ENCODE measurements at regions not wholly inside any gene's neighbourhood (a gene's known extent, or its start where the extent isn't known, plus 50 kb on each side); places are given as distances from the start of the nearest gene placed in this dataset.

- no peak overlapping the region for H2BK12ac ChIP-seq (ENCODE audit: insufficient read length, low read depth, low read length)
Observed at GRCh38 chr9:13744261-13744901, 464.9 kb upstream of the MPDZ start.

More at GRCh38 chr9:13744261-13744901, 464.9 kb upstream of the MPDZ start:
- Histone ChIP-seq H3K9me3 (ENCODE audit: control insufficient read depth, low read depth, low read length) (no peaks in the 10 kb centered on the region), H4K91ac (ENCODE audit: insufficient read length, low read depth, low read length) (no peak overlapping the region), H3K23ac (ENCODE audit: insufficient read length, low read depth, low read length) (no peak overlapping the region), H3K56ac (ENCODE audit: insufficient read length, low read depth, low read length) (no peak overlapping the region), H3K27ac (ENCODE audit: insufficient read length, low read depth, low read length) (no peak overlapping the region), H2BK20ac (ENCODE audit: low read depth, low read length, poor library complexity, severe bottlenecking) (no peak overlapping the region), H3K23me2 (ENCODE audit: insufficient read length, low read depth, low read length, poor library complexity, severe bottlenecking) (no peaks in the 10 kb centered on the region), H4K5ac (ENCODE audit: insufficient read length, low read depth, low read length) (no peak overlapping the region), H2AK5ac (ENCODE audit: insufficient read length, low read length) (no peak overlapping the region), H3K14ac (ENCODE audit: insufficient read depth, low read length) (no peak overlapping the region), H4K20me1 (ENCODE audit: control insufficient read depth, insufficient read depth, insufficient read length) (no peaks in the 10 kb centered on the region), H3K18ac (ENCODE audit: insufficient read length, low read depth, low read length) (no peak overlapping the region), H2BK5ac (ENCODE audit: insufficient read length, low read length) (no peak overlapping the region), H2AFZ (ENCODE audit: low read length) (no peak overlapping the region), H3K27me3 (ENCODE audit: insufficient read depth, low read length) (no peaks in the 10 kb centered on the region), H2BK120ac (ENCODE audit: low read depth, low read length, poor library complexity, severe bottlenecking) (no peak overlapping the region), H3K4ac (ENCODE audit: low read depth, low read length) (no peak overlapping the region), H4K8ac (replicated peaks; ENCODE audit: insufficient read length, low read depth, low read length) (no peak overlapping the region), H3T11ph (ENCODE audit: low read length) (no peak overlapping the region), H3K9ac (ENCODE audit: extremely low read depth, insufficient read length, low read length) (no peak overlapping the region), H3K4me1 (ENCODE audit: insufficient read depth, low read length) (no peaks in the 10 kb centered on the region), H3K4me2 (ENCODE audit: insufficient read depth, insufficient read length, low read length) (no peak overlapping the region), H2BK15ac (ENCODE audit: low read depth, low read length) (no peak overlapping the region), H3K79me1 (ENCODE audit: insufficient read depth, low read depth, low read length, poor library complexity, severe bottlenecking) (no peaks in the 10 kb centered on the region), H3K79me2 (ENCODE audit: insufficient read depth, low read length) (no peaks in the 10 kb centered on the region)
- no peaks in the 10 kb centered on the region for H3K36me3 Mint-ChIP-seq (ENCODE audit: insufficient read depth in 1 of 3, low read depth in 3 of 3)
- no peak overlapping the region; a peak in 2 of 7 replicates for H3K27ac Mint-ChIP-seq
- H3K27me3 Mint-ChIP-seq (ENCODE audit: low read depth) = no peaks in the 10 kb centered on the region
- no peak for DNase-seq
- H3K4me1 Mint-ChIP-seq = peaks cover 0 to 3% of the 10 kb centered on the region in 2 experiments; a peak in 1 of 4 replicates
- TF ChIP-seq CTCF (conservative IDR thresholded peaks at IDR 0.05) = no peak
- peaks cover 0 to 3% of the 10 kb centered on the region in 2 experiments; a peak in 1 of 5 replicates for H3K9me3 Mint-ChIP-seq
- WGBS (ENCODE audit: extremely low coverage, insufficient read length, low lambda C conversion rate) = no CpG with 5 or more reads among the region's 16 CpGs
- no peak overlapping the region for H3K4me3 Mint-ChIP-seq
